ENCODE measurements at regions not wholly inside any gene's neighbourhood (a gene's known extent, or its start where the extent isn't known, plus 50 kb on each side); places are given as distances from the start of the nearest gene placed in this dataset.

GRCh38 chr4:106569146-106570031 is 200.8 kb upstream of the GIMD1 start:
- TF ChIP-seq CTCF (IDR thresholded peaks at IDR 0.05; ENCODE audit: low read length) (no peak), EZH2 (optimal IDR thresholded peaks at IDR 0.05; ENCODE audit: low read depth, low read length) (no peak), EZH2phosphoT487 (IDR thresholded peaks at IDR 0.05; ENCODE audit: low read length) (no peak)

Data from MM.1S (cell line).